HG03097 (cell line): ENCODE measurements at regions not wholly inside any gene's neighbourhood (a gene's known extent, or its start where the extent isn't known, plus 50 kb on each side); places are given as distances from the start of the nearest gene placed in this dataset.
"Not testable (repeated sequence)": the region's sequence is repeated elsewhere in the genome, so short reads cannot be mapped to it uniquely, and the experiment has no call there.

ENCODE experiments used
- ATAC-seq: cut with Tn5 transposase; IDR thresholded peaks from one replicate; pipeline ENCODE4 v1.9.1; 2021; ENCODE audit not compliant: unreplicated experiment, low FRiP score

DNA sequence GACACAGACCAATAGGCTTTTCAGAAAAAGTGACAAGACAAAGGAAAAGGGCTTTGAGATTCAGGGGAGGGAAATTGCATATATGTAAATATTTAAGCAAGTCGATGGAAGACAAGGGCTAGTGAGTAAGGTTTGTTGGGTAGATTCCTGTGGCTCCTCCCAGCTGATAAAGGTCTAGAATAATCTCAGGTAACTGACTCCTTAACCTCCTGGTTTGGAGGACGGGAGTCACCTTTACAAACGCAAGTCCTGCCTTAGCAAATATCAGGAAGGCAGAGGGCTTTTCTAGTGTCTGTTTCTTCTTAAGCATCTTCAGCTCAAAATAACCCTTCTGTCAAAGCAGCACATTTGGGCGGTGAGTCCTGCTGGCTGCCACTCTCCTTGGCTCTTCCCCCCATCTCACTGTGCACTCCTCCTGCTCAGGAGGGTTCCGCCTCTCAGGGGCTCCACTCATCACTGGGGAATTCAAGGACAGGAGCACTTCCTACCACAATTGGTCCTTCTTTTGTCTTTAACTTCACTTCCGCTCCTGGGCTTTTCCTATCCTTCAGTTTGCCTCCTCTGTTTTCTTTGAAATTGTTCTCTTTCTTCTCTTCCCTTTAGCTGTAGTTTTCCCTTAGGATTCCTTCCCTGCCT is 496.3 kb upstream of the KLF6 start:
- ATAC-seq, result no peak

DNA sequence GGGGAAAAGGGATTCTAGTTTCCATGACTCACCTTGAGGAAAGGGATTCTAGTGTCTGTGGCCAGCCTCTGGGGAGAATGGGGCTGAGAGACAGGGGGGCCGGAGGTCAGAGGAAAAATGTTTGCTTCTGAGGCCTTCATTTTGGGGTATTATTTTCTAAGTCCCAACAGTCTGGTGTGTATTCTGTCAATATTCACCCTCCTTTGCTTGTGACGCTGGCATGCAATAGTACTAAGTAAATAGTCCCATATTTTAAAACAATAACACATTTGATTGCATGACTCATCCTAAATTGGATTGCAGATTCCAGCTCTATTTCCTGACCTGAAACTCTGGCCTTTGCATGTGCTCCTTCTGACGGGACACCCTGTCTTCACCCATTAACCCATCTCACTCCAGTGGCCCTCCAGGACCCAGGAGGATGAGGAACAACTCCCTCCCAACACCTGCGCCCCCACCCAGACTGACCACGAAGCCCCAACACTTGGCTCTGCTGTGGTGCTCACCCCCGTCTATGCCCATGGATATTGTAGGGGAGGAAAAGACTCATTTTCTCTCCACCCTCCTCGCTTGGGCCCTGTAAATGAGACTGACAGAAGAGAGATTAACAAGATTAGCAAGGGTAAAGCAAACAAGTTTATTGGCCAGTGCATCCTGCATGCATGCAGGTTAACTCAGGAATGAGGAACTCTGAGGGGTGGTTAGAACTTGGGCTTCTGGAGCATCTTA is 495.6 kb upstream of the KLF6 start:
- ATAC-seq, result no peak

DNA sequence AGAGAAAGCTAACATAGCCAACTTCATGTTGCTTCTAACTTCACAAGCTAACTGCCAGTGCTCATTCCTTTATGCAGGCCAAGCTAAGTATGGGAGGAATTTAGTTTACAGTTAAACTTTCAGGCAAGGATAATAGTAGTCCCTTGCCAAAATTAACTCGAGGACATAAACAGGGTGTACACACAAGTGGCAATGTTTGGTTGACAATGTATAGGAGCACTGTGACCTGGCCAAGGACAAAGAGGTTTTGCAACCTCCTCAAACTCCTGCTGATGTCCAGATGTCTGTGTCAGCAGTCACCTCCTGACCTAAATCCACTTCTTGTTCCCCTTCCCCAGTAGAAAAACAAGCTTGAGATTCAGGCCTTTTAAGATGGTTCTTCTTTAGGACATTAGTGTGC is 494.6 kb upstream of the KLF6 start:
- no peak for ATAC-seq

DNA sequence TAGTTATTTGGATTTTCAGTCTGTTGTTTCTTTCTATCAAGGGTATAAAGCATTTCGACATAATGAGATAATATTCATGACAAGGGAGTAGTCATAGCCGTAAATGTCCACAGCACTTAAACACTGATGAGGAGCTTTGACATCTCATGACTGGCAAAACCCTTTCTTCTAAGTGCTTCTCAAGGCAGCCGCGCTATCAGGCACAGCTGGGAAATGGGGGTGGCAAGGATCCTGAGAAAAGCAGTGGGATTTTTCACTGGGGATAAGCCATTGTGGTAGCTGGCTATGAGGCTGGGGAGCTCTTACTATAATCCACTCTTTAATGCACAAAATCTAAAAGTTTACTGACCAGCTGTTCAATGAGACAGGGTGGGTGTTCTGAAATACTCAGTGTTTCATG is 493.2 kb upstream of the KLF6 start:
- ATAC-seq, result no peak

DNA sequence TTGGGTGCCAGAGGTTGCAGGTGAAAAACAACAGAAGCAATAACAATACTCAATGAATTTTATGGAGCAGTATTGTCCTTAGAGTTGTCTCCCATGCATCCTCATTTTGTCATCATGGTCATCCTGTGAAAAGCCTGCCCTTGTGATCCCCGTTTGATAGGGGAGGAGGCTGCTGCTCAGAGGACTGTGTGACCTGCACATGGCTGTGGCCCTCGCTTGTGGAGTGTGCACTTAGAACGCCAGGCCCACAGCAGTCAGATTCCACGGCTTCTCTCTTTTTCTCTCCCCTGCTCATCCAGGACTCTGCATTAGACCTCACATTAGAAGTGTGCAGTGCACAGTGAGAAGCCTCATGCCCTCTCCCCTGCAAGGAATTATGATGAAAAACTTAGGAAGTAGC is 491.1 kb upstream of the KLF6 start:
- no peak for ATAC-seq

DNA sequence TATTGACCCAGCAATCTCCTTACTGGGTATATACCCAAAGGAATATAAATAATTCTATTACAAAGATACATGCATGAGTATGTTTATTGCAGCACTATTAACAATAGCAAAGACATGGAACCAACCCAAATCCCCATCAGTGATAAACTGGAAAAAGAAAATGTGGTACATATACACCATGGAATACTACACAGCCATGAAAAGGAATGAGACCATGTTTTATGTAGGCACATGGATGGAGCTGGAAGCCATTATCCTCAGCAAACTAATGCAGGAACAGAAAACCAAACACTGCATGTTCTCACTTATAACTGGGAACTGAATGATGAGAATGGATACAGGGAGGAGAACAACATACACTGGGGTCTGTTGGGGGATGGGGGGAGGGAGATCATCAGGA is 489.7 kb upstream of the KLF6 start:
- not testable (repeated sequence) for ATAC-seq

DNA sequence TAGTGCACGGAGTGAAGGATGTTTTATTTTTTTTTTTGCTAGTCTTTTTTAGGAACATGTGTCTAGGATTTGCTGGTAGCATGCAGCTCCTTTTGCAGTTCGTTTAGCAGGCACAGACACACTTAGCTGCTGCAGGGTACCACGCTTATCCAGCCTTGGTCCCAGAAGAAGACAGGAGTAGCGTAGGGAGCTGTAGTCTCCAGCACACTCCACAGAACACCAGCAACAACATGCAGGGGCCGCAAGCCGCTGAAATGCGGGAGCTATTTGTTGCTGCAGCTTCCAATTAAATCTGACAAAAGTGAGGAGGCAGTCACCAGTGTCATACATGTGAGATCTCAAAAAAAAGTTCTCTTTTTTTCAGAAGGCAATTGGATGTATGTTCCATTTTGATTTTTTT is 486.2 kb upstream of the KLF6 start:
- no peak for ATAC-seq

DNA sequence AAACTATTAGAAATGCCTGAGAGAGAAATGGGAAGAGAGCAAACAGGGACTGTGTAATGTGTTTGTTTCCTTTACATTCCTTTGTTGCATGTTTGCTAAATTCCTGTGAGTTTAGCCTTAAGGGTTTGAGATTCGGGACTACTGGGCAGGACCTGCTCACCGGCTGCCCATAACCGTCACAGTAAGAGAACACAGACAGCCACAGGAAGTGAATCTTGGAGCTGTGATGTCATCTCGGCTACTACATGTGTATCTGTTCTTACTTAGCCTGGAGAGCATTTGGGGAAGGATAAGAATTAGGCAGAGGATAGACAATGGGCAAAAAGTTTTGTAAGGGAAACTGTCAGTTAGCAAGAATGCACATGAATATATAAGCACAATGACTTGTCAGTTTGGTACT is 485.1 kb upstream of the KLF6 start:
- no peak for ATAC-seq

DNA sequence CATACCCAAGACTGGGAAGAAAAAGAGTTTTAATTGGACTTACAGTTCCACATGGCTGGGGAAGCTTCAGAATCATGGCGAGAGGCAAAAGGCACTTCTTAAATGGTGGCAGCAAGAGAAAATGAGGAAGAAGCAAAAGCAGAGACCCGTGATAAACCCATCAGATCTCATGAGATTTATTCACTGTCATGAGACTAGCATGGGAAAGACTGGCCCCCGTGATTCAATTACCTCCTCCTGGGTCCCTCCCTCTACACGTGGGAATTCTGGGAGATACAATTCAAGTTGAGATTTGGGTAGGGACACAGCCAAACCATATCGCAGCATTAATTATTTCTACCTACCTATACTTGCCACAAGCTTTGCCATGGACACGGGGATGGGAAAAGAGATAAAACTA is 483.5 kb upstream of the KLF6 start:
- ATAC-seq, result not testable (repeated sequence)

DNA sequence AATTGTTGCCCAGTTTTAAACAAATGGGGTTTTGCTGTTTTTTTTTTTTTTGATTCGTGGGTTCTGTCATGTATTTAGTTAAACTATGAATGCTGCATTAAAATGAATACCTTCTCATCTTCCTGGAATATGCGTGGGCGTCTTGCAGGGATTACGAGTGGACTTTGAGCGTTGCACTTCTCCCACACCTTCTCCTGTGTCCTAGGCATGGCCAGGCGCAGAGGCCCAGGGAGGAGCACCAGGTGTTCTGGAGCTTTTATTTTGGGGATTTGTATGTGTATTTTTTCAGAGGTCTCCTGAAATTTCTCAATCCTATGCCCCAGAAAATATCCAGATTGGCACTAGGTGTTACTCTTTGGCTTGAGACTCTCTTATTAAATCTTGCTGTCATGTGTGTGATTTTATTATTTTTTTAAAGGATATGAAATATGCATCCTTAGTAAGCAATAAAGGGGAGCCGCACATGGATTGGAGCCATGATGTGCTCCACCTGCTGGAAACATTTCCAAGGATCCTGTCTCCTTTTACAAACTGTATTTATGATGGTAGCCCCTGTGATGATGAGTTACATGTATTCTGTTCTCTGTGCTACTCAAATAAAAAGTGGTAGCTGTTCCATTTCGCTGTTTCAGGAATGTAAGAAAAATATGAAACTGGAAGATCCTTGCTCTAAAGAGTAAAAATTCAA is 482.2 kb upstream of the KLF6 start:
- ATAC-seq, result no peak

DNA sequence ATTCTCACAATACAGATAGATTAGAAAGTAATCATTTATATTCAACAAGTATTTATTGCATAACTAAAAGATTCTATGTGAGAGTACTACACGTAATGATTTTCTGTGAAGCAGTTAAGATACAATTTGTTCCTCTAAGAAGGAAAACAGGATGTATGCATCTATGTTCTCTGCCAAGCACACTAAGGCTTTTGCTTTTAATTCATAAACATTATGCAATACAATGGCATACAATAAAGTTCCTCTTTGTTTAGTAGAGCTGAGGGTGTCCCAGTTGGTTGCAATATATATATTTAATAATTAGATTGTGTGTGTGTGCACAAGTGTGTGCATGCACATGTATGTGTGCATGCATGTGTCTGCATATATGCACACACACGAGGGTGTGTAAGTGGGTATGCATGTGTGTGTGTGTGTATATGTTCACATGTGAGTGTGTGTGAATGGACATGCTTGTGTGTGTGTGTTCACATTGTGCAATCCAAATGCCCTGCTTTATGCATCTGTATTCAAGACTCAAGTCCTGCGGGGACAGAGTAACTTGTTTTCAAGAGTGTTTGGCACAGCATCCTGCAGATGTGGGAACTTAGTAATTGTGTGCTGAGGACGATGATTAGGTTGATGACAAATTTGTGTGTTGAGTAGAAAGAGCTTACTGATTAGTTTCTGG is 481.5 kb upstream of the KLF6 start:
- ATAC-seq, result no peak

DNA sequence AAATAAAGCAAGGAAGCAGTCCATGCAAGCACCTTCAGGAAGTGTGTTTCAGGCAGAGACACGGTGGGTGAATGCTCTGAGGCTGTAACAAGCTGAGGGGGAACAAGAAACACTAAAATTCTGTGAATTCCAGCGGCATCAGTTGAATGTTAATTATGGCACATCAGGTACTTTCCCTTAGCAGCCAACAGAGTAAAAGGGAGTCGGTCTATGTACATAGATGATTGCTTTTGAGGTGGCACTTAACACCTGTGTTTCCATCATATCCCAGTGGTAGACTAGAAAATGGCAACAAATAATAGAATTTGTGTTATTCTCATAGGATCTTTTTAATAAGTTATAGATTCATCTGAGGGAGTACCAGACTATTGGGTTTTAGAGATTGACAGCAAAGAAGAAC is 481.0 kb upstream of the KLF6 start:
- ATAC-seq, result no peak

DNA sequence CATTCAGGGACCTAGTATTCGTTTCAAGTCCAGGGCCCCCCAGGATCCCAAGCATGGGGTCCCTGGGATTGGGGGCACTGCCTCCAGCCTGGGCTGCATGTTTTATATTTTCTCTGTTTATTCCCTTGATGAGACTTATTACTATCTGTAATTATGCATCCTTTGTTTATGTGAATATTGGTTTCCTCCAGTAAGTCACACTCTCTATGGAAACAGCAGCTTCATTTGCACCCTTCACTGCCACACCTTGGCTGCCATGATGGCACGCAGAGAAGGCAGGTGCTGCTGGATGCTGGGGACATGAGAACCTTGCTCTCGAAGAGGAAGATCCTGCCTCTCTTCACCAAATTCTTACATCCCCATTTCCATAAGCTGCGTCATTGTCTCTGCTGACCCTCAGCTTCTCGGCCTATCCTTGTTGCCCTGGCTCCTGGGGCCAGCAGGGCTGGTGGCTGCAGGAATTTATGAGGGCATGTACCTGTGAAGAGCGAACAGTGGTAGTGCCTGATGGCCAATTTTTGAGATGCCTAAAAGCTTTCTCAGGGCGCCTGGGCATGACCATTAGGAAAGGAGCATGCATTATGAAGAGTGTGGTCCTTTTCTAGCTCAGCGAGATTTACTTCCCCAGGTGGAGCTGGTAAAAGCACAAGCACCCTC is 479.3 kb upstream of the KLF6 start:
- no peak for ATAC-seq

DNA sequence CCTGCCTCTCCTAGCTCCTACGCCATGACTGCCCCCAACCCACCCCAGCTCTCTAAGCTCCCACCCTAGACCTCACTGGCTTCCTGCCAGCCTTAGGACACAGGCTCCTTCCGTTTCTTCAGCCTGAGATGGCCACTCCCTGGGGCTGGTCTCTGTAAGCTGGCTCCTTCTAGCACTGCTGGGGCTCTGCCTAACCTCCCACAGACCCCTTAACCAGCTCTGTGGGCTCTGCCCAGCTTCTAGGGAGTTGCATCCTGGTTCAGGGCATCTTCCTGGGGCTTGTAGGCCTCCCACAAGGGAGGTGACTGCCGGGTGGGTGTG is 478.6 kb upstream of the KLF6 start:
- ATAC-seq, result no peak

DNA sequence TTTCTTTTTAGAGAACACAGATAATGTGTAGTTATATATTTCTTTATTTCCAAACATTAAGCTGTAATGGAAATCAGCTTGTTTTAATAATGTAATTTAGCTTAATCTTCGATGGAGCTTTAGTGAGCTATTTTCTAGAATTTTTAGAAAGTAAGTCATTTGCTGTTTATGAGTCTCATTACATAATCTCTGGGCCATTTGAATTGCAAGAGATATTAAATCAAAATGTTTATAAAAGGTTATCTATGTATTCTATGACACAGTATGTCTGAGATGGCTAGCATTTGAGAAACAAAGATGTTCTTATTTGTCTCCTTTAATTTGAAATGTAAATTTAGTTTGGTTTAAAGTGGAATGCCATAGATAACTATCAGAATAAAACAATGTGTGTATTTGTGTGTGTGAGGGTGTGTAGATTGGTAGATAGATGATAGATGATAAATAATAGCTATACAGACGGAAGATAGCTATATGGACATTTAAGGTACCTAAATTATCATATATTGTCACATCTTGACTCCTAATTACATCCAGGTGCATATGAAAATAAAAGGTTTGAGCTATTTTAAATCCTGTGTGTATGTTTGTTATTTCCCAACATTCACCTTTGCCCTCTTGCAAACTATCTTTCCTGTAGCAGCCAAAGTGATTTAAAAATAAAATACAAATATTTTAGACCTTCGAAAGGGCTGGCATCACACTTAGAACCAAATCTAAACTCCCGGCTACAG is 478.0 kb upstream of the KLF6 start:
- ATAC-seq, result no peak

DNA sequence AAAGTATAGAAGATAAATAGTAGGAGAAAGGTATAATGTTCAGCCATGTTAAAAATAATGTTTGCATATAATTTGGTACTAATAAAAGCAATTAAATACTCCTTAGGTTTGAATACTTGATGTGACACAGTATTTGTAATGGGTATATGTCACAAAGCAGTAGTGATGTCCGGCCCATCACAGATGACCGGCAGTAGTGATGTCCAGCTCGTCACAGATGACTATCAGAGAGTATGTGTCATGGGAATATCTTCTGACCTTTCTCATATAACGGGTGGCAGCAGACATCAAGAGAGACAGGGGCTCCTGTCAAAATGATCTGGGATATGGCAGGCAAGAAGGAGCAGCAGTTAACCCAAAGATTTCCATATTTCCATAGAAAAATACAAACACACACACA is 477.4 kb upstream of the KLF6 start:
- no peak for ATAC-seq

DNA sequence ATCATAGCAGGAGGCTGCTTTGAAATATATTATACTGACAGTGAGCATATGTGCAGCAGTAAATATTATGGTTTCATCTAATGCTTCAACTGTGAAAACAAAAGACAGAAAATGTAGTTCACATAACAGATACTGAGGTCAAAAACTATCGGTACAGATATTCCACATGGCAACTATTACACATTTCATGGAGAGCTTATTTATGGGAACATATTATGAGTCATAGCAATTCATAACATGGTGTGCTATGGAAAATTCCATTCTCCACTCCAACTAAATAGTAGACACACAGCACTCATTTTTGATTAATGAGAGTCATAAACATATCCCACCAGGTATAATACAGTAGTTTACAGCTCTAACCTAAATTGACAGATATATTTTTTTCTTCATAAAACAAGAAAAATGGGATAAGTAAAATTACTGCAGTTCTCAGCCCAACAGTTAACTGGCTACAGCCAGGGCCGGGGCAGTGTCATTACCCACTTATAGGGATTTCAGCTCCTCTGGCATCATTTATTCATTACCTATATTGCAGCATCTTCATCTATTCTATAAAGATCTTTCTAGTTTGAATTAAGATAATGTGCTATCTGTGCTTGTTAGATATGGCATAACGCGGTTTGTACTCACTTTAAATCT is 475.6 kb upstream of the KLF6 start:
- no peak for ATAC-seq

DNA sequence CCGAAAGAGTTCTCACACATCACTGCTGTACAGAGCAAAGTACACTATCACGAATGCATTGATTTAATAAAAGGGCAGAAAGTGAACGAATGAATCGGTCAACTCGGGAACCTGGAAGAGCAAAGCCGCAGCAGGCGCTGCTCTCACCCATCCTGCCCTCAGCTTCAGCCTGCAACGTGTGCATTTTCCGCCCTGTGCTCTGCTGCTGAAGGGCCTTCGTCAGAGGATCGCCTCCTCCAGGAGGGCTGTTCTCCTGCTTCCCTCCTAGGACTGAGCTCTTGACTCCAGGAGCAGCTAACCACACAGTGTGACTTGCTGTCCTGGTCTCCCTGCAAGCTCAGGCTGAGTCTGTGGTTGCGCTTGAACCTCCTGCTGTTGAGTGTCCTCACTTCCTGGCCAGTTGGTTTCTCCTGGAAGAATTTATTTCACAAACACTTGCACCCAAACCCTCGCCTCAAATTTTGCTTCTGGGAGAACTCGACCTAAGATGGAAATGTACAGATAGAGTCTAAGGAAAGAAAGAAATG is 473.0 kb upstream of the KLF6 start:
- no peak for ATAC-seq

DNA sequence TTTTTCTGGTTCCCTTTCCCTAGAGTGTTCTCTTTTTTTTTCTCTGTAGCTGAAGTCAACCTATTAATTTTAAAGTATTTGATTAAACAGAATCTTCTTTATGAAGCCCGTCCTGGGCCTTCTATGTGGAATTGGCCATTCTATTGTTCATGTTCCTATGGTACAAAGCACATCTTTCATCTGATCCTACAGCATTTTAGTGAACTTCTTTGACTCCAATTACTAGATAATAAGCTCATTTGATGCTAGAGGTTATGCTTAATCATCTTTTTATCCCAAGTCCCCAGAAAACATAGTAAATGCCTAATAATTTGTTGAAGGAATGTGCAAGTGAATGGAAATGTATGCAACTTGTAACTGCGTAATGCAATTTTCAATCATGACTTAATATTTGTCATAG is 472.0 kb upstream of the KLF6 start:
- ATAC-seq, result no peak

DNA sequence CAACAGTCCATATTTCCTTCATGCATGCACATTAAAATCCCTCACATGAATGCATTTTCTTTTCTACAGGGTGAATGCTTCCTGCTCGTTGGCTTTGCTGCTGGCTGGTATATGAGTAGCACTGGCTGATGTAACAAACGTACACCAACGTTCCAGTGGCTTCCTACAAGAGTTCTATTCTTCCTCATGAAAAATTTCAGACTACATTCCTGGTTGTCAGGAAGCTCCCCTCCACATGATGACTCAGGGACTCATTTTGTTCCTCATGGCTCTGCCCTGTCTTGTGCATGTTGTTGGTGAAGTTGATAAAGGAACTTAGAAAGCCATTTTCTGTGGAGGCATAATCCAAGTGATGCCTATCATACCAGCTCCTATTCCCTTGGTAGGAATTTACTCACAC is 470.7 kb upstream of the KLF6 start:
- no peak for ATAC-seq
